GM18520 (cell line): ENCODE measurements at regions not wholly inside any gene's neighbourhood (a gene's known extent, or its start where the extent isn't known, plus 50 kb on each side); places are given as distances from the start of the nearest gene placed in this dataset.

ENCODE experiments used
- ATAC-seq: cut with Tn5 transposase; IDR thresholded peaks from one replicate; pipeline ENCODE4 v1.9.1; 2021; ENCODE audit not compliant: unreplicated experiment

DNA sequence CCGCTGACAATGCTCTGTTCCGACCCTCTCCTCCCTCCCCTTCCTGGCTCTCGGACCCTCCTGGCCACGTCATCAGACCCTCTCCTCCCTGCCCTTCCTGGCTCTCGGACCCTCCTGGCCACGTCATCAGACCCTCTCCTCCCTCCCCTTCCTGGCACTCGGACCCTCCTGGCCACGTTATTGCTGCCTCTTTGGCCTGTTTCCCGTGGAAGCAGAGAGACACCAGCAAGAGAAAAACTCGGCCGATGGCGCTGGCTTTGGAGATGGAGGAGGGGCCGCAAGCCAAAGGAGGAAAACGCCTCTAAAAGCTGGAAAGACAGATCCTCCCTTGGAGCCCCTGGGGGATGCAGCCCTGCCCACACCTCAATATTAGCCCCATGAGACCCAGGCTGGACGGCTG is 463.3 kb downstream of the BRD1 start:
- ATAC-seq: no peak

DNA sequence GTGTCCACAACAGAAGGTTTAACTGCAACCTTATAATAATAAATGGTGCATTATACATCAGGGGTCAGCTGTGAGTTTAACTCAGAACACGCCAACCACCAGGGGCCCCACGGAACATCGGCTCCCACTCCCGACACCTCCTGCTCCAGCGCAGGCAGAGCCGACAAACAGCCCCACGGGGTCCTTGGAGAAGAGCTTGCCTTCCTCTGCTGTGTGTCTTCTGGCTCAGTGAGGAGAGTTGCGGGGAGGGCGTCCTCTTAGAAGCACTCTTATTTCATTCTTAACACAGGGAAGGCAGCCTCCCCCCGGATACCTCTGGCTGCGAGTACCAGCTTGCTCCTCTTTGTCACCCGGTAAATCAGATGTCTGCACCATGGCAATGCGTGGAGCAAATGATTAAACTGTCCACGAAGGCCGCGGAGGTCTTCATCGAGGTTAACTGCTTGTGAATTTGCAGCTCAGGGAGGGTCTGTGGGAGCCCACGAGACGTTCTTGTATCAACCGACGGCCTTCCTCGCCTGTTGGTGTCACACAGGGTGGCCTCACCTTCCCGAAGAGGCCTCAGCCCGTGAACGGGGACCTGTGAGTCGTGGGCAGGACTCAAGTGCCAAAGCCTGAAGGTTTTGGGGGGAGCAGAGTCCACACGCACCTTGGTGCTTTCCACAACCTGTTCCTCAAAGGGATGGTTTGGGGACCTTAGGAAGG is 464.0 kb downstream of the BRD1 start:
- no peak for ATAC-seq

DNA sequence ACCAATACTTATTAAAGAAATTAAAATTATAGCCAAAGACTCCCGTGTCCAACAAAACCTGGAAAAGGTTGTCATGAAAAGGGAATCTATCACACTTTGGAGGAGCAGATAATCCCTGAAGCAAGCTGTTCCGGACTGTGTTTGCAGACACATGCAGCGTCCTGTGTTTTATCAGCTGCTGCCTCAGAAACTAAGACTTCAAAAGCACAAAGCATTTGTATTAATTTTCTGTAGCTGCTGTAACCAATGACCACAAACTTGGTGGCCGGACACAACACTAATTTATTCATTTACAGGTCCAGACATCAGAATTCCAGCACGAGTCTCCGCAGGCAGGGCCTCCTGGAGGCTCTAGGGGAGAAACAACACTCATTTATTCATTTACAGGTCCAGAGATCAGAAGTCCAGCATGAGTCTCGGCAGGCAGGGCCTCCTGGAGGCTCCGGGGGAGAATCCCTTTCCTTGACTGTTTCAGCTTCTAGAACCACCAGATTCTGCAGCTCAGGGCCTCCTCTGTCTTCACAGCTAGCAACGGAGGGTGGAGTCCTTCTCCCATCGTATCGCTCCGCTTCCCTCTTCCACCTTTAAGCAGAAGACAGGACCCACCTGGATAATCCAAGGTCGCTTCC is 465.3 kb downstream of the BRD1 start:
- no peak for ATAC-seq

DNA sequence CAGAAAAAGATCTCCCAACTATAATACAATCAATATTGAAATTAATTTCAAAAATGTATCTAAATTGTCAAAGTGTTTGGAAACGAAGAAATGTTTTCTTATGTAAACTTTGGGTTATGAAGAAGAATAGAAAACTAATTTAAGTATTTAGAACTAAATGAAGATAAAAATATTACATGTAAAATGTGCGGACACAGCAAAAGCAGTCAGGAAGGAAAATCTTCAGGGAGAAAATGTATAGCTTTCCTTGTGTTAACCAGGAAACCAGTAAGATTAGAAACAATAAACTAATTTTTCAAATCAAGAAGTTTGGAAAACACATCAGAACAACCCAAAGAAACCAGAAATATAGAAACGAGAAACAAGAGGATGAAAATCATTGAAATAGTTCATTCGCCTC is 466.5 kb downstream of the BRD1 start:
- no peak for ATAC-seq

- ATAC-seq: no peak
Observed at GRCh38 chr22:49360746-49361145, 466.9 kb downstream of the BRD1 start.

GRCh38 chr22:49359076-49359475 is 468.6 kb downstream of the BRD1 start:
- no peak for ATAC-seq

GRCh38 chr22:49357661-49358440 is 469.8 kb downstream of the BRD1 start:
- ATAC-seq: no peak

DNA sequence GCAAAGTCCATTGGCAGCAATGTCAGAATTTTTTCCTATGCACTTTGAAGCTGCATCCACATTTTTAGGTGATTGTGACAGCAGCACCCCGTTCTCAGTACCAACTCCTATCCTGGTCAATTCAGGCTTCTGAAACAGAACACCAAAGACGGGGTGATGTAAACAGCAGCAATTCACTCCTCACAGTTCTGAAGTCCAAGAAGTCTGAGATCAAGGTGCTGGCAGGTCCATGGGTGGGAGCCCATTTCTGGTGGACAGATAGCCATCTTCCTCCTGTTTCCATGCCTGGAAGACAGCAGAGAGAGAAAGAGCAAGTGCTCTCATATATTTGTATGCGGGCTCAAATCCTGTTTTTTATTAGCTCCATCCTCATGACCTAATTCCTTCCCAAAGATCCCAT is 471.2 kb downstream of the BRD1 start:
- no peak for ATAC-seq

DNA sequence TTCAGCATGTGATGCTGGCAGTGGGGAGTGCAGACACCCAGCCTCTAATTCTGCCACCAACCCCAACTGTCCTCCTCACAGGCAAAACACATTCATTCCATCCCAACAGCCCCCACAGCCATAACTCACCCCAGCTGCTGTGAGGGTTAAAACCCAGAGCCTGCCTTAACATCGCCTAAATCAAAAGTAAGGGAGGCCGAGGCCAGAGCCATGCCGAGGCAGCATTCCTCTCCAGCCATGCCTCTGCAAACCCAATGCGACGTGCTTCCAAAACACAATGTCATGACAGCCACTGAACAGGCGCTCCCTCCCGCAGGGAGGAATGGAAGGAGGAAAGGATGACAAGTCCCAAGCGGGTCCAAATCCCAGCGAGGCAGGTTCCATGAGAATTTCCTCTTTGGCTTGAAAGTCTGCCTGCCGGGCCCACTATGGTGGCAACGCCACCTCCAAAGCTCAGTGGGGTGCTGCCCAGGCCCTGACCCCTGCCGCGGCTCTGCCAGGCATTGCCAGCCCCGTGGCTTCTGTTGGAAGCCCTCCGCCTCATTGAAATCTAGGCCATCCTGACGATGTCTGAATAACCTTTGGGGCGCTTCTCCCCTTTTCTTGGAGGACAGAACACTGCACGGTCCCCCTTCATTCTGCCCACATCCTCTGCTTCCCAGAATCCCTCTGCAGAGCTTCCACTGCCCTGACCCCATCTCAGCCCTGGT is 472.3 kb downstream of the BRD1 start:
- ATAC-seq: no peak

DNA sequence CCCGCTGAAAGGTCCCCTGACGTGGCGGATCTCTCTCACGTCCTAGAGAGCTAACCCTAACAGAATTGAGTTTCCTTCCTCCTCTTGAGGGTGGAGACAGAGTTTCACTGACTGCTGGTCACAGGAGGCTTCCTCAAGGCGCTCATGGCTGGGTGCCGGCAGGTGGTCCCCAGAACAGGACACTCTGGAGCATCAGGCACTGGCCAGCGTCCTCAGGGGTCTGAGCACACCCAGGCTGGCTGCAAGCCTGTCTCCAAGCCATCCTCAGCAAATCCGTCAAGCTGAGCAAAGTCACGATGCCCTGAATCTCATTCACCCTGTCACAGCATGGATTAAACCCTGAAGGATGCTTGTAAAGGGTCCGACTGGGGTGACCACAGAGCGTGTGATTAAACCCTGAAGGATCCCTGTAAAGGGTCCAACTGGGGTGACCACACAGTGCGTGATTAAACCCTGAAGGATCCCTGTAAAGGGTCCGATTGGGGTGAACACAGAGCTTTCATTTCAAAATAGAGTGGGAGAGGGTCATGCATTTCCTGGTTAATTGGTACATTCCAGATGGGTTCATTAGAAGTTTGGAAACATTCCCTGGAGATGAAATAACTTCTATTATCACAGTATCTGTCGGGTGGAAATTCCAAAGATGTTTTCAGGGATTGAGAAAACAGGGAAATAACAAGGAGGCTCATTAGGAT is 473.0 kb downstream of the BRD1 start:
- no peak for ATAC-seq

DNA sequence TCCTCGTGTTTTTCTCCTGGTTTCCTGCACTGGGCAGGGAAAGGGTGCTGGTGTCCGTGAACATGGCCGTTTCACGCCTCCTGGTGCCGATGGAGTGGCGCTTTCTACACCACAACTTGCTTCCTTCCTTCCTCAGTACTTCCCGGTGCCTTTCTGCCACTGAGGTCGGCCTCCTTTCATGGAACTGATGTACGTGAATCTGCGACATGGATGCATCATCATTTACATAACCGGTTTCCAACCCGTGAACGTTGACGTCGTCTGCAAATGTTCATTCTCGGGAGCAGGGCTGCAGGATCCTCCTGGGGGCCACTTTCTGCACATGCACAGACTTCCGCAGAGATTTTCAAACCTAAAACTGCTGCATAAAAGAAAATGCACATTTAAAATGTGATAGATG is 474.4 kb downstream of the BRD1 start:
- ATAC-seq: no peak

DNA sequence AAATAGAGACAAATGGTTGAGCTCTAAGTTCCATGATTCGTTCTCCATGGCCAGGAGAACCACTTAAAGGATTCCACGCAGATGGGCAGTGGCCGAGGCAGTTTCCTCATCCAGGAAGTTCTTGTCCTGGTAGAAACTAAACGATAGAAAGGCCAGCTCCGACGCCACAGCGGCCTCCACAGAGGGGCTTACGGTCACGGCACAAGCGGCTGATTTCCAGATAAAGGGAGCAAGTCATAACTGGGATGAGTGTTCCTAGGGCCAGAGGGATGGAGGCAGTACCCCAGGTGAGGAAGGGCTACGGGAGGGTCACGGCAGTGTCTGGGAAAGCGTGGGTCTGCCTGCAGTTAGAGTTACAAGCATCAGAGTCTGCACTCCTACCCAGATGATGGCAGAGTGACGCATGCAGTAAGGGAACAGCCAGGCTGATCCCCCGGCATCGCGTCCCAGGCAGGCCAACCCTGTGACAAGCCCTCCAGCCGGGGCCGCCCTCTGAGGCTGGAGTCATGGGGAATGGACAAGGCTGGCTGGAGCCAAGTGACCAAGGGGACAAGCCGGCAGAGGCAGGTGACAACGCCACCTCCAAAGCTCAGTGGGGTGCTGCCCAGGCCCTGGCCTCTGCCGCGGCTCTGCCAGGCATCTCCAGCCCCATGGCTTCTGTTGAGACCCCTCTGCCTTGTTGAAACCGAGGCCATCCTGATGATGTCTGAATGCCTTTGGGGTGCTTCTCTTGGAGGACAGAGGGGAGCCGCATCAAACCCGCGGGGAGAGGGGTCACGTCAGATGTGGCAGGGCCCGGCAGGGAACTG is 475.1 kb downstream of the BRD1 start:
- ATAC-seq: no peak

GRCh38 chr22:49351761-49352227 is 475.9 kb downstream of the BRD1 start:
- ATAC-seq: no peak

- no peak for ATAC-seq
Observed at GRCh38 chr22:49350441-49351121, 477.1 kb downstream of the BRD1 start.

GRCh38 chr22:49349841-49350381 is 477.8 kb downstream of the BRD1 start:
- no peak for ATAC-seq

DNA sequence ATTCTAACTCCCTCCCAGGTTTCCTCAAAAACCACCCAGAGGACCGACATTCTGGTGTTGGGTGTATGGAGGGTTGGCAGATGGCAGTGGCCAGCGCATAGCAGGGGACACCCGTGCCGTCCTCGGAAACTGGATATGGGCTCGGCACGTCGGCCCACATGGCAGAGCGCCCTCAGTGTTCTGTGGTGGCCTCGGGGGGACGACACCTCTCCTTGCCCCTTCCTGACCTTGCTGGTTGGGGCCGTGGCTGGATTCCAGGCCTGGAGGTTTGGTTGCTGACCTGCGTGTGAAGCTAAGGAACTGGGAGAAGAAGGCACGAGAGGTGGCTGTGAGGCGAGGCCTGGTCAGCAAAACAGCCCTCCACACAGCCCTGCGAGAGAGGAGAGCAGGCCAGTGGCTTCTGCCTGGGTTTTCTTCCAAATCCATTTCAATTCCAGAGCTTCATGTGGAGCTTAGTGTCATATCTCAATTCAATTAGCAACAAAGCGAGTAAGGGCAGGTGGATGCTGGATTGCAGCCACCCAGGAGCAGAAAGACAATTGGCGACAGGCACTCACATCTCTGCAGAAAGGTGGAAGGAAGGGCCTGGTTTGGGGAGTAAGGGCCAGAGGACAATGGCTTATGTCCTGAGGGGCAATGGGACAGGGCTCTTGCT is 478.4 kb downstream of the BRD1 start:
- no peak for ATAC-seq

DNA sequence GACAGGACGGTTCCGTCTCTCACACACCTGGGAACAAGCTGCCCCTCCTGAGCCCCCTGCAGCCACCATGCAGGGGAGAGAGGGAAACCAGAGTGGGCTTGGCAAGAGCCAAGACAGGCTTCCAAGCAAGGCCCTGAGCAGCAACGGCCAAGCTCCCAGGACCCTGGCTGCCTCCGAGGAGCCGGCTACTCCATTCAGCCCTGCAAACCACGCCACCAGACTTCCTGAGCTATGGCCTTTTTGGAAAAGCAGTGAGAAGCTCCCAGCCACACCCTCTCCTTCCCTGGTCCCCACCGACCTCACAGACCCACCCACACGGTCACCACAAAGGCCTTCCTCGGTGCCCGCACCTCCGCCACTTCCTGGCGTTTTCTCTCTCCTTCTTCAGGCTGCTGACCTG is 479.0 kb downstream of the BRD1 start:
- no peak for ATAC-seq

DNA sequence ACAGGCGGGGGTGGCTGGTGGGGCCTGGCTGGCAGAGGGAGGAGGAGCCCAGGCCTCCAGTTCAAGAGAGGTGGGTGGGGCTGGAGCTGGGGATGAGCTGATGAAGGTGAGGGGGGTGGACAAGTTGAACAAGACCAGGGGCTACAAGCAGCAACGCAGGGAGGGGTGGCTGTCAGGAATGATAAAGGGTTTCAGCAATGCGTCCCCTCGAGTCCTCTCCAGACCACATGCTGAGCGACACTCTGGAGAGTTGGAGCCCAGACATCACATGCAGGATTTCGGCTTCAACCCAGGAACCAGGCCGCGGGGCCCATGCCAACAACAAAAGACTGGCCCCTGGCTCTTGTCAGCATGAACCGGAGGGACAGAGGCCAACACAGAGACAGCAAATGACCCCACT is 480.3 kb downstream of the BRD1 start:
- ATAC-seq: no peak

DNA sequence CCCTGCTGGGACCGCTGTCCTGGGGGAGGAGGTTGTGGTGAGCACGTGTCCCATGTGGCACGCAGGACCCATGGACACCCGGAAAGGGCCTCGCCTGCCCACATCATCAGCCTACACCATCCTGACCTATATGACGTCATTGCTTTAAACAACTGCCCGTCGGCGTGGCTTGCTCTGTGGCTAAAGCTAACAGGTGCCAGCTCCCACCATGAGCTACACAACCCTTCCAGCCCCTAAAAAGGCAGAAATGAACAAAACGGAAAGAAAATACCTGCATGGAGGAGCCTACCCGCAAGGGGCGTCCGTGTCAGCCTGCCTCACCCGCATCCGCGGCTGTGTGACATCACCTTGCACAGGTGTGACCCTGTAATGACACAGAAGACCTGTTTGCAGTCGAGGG is 481.8 kb downstream of the BRD1 start:
- ATAC-seq: no peak
